ENCODE measurements at regions not wholly inside any gene's neighbourhood (a gene's known extent, or its start where the extent isn't known, plus 50 kb on each side); places are given as distances from the start of the nearest gene placed in this dataset.

- DNase-seq (ENCODE audit: low spot score), result no peak
Measured at GRCh38 chr5:4990017-4990416, 150.1 kb upstream of the ADAMTS16 start.

GRCh38 chr5:4990462-4990861 is 149.7 kb upstream of the ADAMTS16 start:
- DNase-seq (ENCODE audit: low spot score), result no peak

GRCh38 chr5:4991925-4992324 is 148.2 kb upstream of the ADAMTS16 start:
- no peak for DNase-seq (ENCODE audit: low spot score)

- DNase-seq (ENCODE audit: low spot score), result no peak
Measured at GRCh38 chr5:4995014-4995413, 145.1 kb upstream of the ADAMTS16 start.

GRCh38 chr5:5005353-5005752 is 134.8 kb upstream of the ADAMTS16 start:
- DNase-seq (ENCODE audit: low spot score), result no peak

GRCh38 chr5:5006548-5006947 is 133.6 kb upstream of the ADAMTS16 start:
- DNase-seq (ENCODE audit: low spot score), result no peak

- no peak for DNase-seq (ENCODE audit: low spot score)
Measured at GRCh38 chr5:5009240-5009639, 130.9 kb upstream of the ADAMTS16 start.

GRCh38 chr5:5011151-5011550 is 129.0 kb upstream of the ADAMTS16 start:
- no peak for DNase-seq (ENCODE audit: low spot score)

GRCh38 chr5:5014586-5015235 is 125.4 kb upstream of the ADAMTS16 start:
- peak; percentile 41 for DNase-seq (ENCODE audit: low spot score)

GRCh38 chr5:5017827-5018577 is 122.1 kb upstream of the ADAMTS16 start:
- DNase-seq (ENCODE audit: low spot score), result peak; percentile 32

- DNase-seq (ENCODE audit: low spot score), result peak; percentile 51
Measured at GRCh38 chr5:5018578-5018970, 121.6 kb upstream of the ADAMTS16 start.

GRCh38 chr5:5021436-5021835 is 118.7 kb upstream of the ADAMTS16 start:
- DNase-seq (ENCODE audit: low spot score), result no peak

- no peak for DNase-seq (ENCODE audit: low spot score)
Measured at GRCh38 chr5:5025098-5025773, 114.9 kb upstream of the ADAMTS16 start.

GRCh38 chr5:5025774-5026408 is 114.2 kb upstream of the ADAMTS16 start:
- peak; percentile 82 for DNase-seq (ENCODE audit: low spot score)

- DNase-seq (ENCODE audit: low spot score), result no peak
Measured at GRCh38 chr5:5026409-5026785, 113.7 kb upstream of the ADAMTS16 start.

- no peak for DNase-seq (ENCODE audit: low spot score)
Measured at GRCh38 chr5:5031665-5032064, 108.5 kb upstream of the ADAMTS16 start.

GRCh38 chr5:5037674-5038073 is 102.5 kb upstream of the ADAMTS16 start:
- DNase-seq (ENCODE audit: low spot score), result no peak

- no peak for DNase-seq (ENCODE audit: low spot score)
Measured at GRCh38 chr5:5039918-5040317, 100.2 kb upstream of the ADAMTS16 start.

- no peak for DNase-seq (ENCODE audit: low spot score)
Measured at GRCh38 chr5:5040712-5041111, 99.4 kb upstream of the ADAMTS16 start.

GRCh38 chr5:5042806-5043205 is 97.3 kb upstream of the ADAMTS16 start:
- DNase-seq (ENCODE audit: low spot score), result no peak

- no peak for DNase-seq (ENCODE audit: low spot score)
Measured at GRCh38 chr5:5043346-5043745, 96.8 kb upstream of the ADAMTS16 start.

- DNase-seq (ENCODE audit: low spot score), result no peak
Measured at GRCh38 chr5:5044247-5044840, 95.8 kb upstream of the ADAMTS16 start.

Measured in H4 (cell line).